WTC11 (cell line): ENCODE measurements at regions not wholly inside any gene's neighbourhood (a gene's known extent, or its start where the extent isn't known, plus 50 kb on each side); places are given as distances from the start of the nearest gene placed in this dataset.

Source experiments
- ATAC-seq: fragments of 200-7000 bp; cut with Tn5 transposase; 2 replicates; pipeline ENCODE4 v1.10.0; 2021; ENCODE audit warnings: mild to moderate bottlenecking, moderate library complexity
- CTCF ChIA-PET: fragments of 300-600 bp; sonication (Branson Sonifier 250); formaldehyde crosslinking; loops from one replicate; lab custom pipeline; 2021; ENCODE audit warnings: antibody characterized with exemption; lab: Charles Lee
- POLR2A ChIA-PET: fragments of 350-600 bp; sonication (Branson Sonifier 250); formaldehyde crosslinking; loops from one replicate; lab custom pipeline; 2021; ENCODE audit warnings: antibody characterized with exemption; lab: Charles Lee
- DNase-seq: peaks from one replicate; pipeline ENCODE4 v3.0.0; 2021; ENCODE audit warnings: low spot score
- H3K27ac Mint-ChIP-seq: 2 replicates; pipeline ENCODE4 v1.8.0; 2021; ENCODE audit warnings: mixed read lengths
- H3K27me3 Mint-ChIP-seq: 2 replicates; pipeline ENCODE4 v1.8.0; 2021; ENCODE audit warnings: low read depth, mild to moderate bottlenecking, moderate library complexity, mixed read lengths
- H3K36me3 Mint-ChIP-seq: 2 replicates; pipeline ENCODE4 v1.8.0; 2021; ENCODE audit warnings: mixed read lengths
- H3K4me1 Mint-ChIP-seq: 2 replicates; pipeline ENCODE4 v1.8.0; 2022; ENCODE audit warnings: mixed read lengths
- H3K4me3 Mint-ChIP-seq: 2 replicates; pipeline ENCODE4 v1.8.0; 2021; ENCODE audit warnings: mild to moderate bottlenecking, moderate library complexity, mixed read lengths
- H3K9me3 Mint-ChIP-seq: 2 replicates; pipeline ENCODE4 v1.8.0; 2021; ENCODE audit warnings: mixed read lengths
- AFF4 ChIP-seq: sonication (generic); formaldehyde crosslinking; IDR thresholded peaks from 2 replicates; pipeline ENCODE4 v1.8.1; 2023; ENCODE audit warnings: mild to moderate bottlenecking, missing genetic modification reagents, borderline replicate concordance
- CBFB ChIP-seq: sonication (generic); formaldehyde crosslinking; IDR thresholded peaks from 2 replicates; pipeline ENCODE4 v1.8.1; 2022; ENCODE audit warnings: mild to moderate bottlenecking, low read depth, missing genetic modification reagents
- EMX1 ChIP-seq: fragments of 250-450 bp; sonication (Bioruptor Pico); IDR thresholded peaks from 2 replicates; pipeline ENCODE4 v1.8.0; 2021; ENCODE audit warnings: mild to moderate bottlenecking
- ESRRA ChIP-seq: sonication (generic); formaldehyde crosslinking; IDR thresholded peaks from 2 replicates; pipeline ENCODE4 v1.8.1; 2022; ENCODE audit warnings: mild to moderate bottlenecking, missing genetic modification reagents, borderline replicate concordance
- GRHL2 ChIP-seq: fragments of 250-450 bp; sonication (Bioruptor Pico); IDR thresholded peaks from 2 replicates; pipeline ENCODE4 v1.8.0; 2022; ENCODE audit warnings: mild to moderate bottlenecking, moderate library complexity; ENCODE audit not compliant: insufficient replicate concordance, severe bottlenecking
- GTF2I ChIP-seq: fragments of 250-450 bp; sonication (Bioruptor Pico); conservative IDR thresholded peaks from 2 replicates; pipeline ENCODE4 v1.4.0; 2021; ENCODE audit warnings: mild to moderate bottlenecking
- HMGXB4 ChIP-seq: sonication (generic); formaldehyde crosslinking; IDR thresholded peaks from 2 replicates; pipeline ENCODE4 v1.8.1; 2023; ENCODE audit warnings: mild to moderate bottlenecking, moderate library complexity, missing genetic modification reagents
- KAT7 ChIP-seq: sonication (generic); formaldehyde crosslinking; IDR thresholded peaks from 2 replicates; pipeline ENCODE4 v1.8.1; 2023; ENCODE audit warnings: missing genetic modification reagents, mild to moderate bottlenecking, borderline replicate concordance
- NFATC4 ChIP-seq: fragments of 250-450 bp; sonication (Bioruptor Pico); IDR thresholded peaks from 2 replicates; pipeline ENCODE4 v1.9.0; 2021; ENCODE audit warnings: mild to moderate bottlenecking
- NFE2L1 ChIP-seq: sonication (generic); formaldehyde crosslinking; IDR thresholded peaks from 2 replicates; pipeline ENCODE4 v1.8.1; 2023; ENCODE audit warnings: missing genetic modification reagents
- PRDM15 ChIP-seq: sonication (generic); formaldehyde crosslinking; IDR thresholded peaks from 2 replicates; pipeline ENCODE4 v1.8.0; 2022; ENCODE audit warnings: missing genetic modification reagents
- PREB ChIP-seq: sonication (generic); formaldehyde crosslinking; IDR thresholded peaks from 2 replicates; pipeline ENCODE4 v1.8.1; 2022; ENCODE audit warnings: mild to moderate bottlenecking, missing genetic modification reagents, moderate library complexity, borderline replicate concordance
- RELA ChIP-seq: sonication (generic); formaldehyde crosslinking; IDR thresholded peaks from 2 replicates; pipeline ENCODE4 v1.8.1; 2022; ENCODE audit warnings: missing genetic modification reagents, mild to moderate bottlenecking, borderline replicate concordance
- SMAD3 ChIP-seq: sonication (generic); formaldehyde crosslinking; IDR thresholded peaks from 2 replicates; pipeline ENCODE4 v1.8.0; 2022; ENCODE audit warnings: missing genetic modification reagents, mild to moderate bottlenecking, borderline replicate concordance
- SOX15 ChIP-seq: fragments of 250-450 bp; sonication (Bioruptor Pico); IDR thresholded peaks from 2 replicates; pipeline ENCODE4 v1.9.0; 2021; ENCODE audit warnings: mild to moderate bottlenecking
- TEAD4 ChIP-seq: sonication (generic); formaldehyde crosslinking; IDR thresholded peaks from 2 replicates; pipeline ENCODE4 v1.8.0; 2022; ENCODE audit warnings: mild to moderate bottlenecking, missing genetic modification reagents
- USF1 ChIP-seq: sonication (generic); formaldehyde crosslinking; IDR thresholded peaks from 2 replicates; pipeline ENCODE4 v1.8.0; 2022; ENCODE audit warnings: mild to moderate bottlenecking, missing genetic modification reagents
- ZBTB43 ChIP-seq: sonication (generic); formaldehyde crosslinking; IDR thresholded peaks from 2 replicates; pipeline ENCODE4 v1.8.1; 2023; ENCODE audit warnings: mild to moderate bottlenecking, missing genetic modification reagents
- ZMAT4 ChIP-seq: fragments of 250-450 bp; sonication (Bioruptor Pico); IDR thresholded peaks from 2 replicates; pipeline ENCODE4 v1.9.0; 2021; ENCODE audit warnings: mild to moderate bottlenecking
- ZNF219 ChIP-seq: sonication (generic); formaldehyde crosslinking; IDR thresholded peaks from 2 replicates; pipeline ENCODE4 v1.8.0; 2023; ENCODE audit warnings: missing genetic modification reagents, mild to moderate bottlenecking, borderline replicate concordance
- ZNF232 ChIP-seq: sonication (generic); formaldehyde crosslinking; IDR thresholded peaks from 2 replicates; pipeline ENCODE4 v1.8.0; 2022; ENCODE audit warnings: mild to moderate bottlenecking, missing genetic modification reagents
- ZNF416 ChIP-seq: fragments of 250-450 bp; sonication (Bioruptor Pico); IDR thresholded peaks from 2 replicates; pipeline ENCODE4 v1.9.0; 2021; ENCODE audit warnings: mild to moderate bottlenecking, inconsistent platforms

- TF ChIP-seq NFE2L1 (CRISPR knock-in tag) (no peak), HMGXB4 (CRISPR knock-in tag) (no peak), ZNF416 (CRISPR knock-in tag) (no peak), ZNF232 (CRISPR knock-in tag) (no peak), NFATC4 (no peak), CBFB (CRISPR knock-in tag) (no peak), GTF2I (CRISPR knock-in tag) (no peak)
Observed at GRCh38 chr5:135177591-135177990, 143.6 kb upstream of the PITX1 start (continued).

- no peak overlapping the region for H3K4me3 Mint-ChIP-seq
- CTCF ChIA-PET = interaction anchor here (0.8 kb wide), 1 partner anchor 14 kb away, joined by 3 read pairs; no protein-coding TSS in a partner anchor
- no peak overlapping the region; the same call in 1 of the 2 replicates for H3K27ac Mint-ChIP-seq
- no peaks in the 10 kb centered on the region for H3K9me3 Mint-ChIP-seq
- TF ChIP-seq USF1 (CRISPR knock-in tag) (no peak), SOX15 (no peak), TEAD4 (CRISPR knock-in tag) (no peak), PREB (CRISPR knock-in tag) (no peak), PRDM15 (CRISPR knock-in tag) (no peak), EMX1 (CRISPR knock-in tag) (no peak), ZBTB43 (CRISPR knock-in tag) (no peak), ZNF219 (CRISPR knock-in tag) (no peak), AFF4 (CRISPR knock-in tag) (no peak), KAT7 (CRISPR knock-in tag) (no peak), ZMAT4 (CRISPR knock-in tag) (no peak), RELA (CRISPR knock-in tag) (no peak), SMAD3 (CRISPR knock-in tag) (no peak), ESRRA (CRISPR knock-in tag) (no peak), ZNF232 (CRISPR knock-in tag) (no peak), GRHL2 (CRISPR knock-in tag) (no peak)
- H3K4me1 Mint-ChIP-seq = peaks cover 7% of the 10 kb centered on the region
- POLR2A ChIA-PET = no interaction called here
- no peak for DNase-seq
- ATAC-seq = no peak
- H3K36me3 Mint-ChIP-seq = no peaks in the 10 kb centered on the region
- H3K27me3 Mint-ChIP-seq = peaks cover 2% of the 10 kb centered on the region; the same call in 1 of the 2 replicates
Observed at GRCh38 chr5:135176991-135177390, 143.0 kb upstream of the PITX1 start.
